GM21381 (cell line): ENCODE measurements at regions not wholly inside any gene's neighbourhood (a gene's known extent, or its start where the extent isn't known, plus 50 kb on each side); places are given as distances from the start of the nearest gene placed in this dataset.
"Not testable (repeated sequence)": the region's sequence is repeated elsewhere in the genome, so short reads cannot be mapped to it uniquely, and the experiment has no call there.

ENCODE experiments used
- ATAC-seq: cut with Tn5 transposase; IDR thresholded peaks from one replicate; pipeline ENCODE4 v1.9.1; 2021; ENCODE audit warnings: mild to moderate bottlenecking, moderate library complexity; ENCODE audit not compliant: unreplicated experiment

DNA sequence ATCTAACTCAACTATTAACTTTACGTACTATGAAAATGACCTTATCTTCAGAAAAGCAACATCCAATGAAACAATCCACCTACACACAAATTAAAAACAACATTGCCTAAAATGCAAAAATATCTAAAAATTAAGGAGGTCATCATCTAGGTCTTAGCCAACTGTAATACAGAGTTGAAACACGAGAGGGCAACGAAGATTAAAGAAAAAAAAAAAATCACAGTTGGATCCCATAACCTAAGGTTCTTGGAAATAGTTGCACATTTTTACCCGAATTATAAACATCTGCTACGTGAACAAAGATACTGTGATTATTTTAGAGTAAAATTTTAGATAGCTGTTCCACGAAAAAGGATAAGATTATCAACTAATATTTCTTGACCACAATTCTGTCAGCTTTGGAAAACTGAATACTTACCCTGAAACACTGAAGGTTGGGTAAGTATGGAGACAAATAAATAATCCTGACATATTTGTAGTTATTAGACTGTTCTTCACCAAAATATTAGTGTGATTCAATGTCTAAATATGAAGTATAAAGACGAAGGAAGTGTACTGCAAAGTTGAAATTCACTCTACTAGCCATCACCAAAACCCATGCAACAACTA, 88.0 kb upstream of the AK4 start:
- no peak for ATAC-seq

DNA sequence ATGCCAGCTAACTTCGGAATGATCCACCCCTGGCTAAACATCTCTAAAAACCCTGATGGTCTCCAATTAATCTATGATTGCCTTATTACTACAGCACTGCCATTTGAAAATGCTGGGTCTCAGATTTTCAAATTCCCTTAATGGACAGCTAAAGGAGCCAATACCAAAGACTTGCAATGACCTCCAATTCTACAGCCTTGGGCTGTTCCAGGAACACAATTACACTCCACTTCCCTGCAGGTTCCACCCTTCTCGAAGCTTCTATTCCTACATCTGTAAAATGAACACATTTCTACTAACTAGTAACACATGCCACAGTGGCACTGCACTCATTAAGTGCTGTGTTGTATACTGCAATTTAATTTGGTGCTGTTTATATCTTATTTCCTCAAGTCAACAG, 85.7 kb upstream of the AK4 start:
- no peak for ATAC-seq

DNA sequence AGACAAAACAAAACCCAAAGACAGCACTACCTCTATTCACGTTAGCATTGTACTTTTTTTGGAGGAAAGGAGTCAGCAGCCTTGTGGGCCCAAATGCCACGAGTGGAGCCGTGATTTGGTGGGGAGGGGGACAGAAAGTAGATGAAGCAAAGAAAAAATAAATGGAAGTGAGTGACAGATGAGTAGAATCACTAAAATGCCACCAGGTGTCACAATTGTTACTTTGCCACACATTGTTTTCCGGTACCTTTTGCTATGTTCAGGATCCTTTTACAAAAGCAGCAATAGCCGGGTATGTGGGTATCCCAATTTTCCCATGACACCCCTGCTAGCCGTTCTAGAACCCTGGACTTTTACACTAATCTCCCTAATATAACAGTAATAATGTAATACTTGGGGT, 85.0 kb upstream of the AK4 start:
- no peak for ATAC-seq

DNA sequence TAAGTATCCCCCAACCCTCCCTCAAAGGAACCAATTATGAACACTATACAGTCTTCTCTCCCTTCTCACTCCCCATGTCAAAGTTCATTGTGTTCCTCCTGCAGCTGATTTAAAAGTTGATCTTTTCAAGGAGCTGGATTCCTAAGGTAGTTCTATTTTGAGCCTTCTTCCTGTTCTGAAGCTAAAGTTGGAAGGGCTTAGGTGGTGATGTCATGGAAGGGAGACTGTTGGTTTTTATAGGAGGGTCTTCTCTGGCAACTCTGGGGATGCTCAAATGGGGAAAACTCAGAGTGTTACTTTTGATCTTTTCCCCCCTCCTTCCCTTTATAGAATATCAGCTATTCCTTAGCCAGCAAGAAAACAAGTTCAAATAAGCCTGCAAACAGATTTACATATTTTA, 83.0 kb upstream of the AK4 start:
- no peak for ATAC-seq

DNA sequence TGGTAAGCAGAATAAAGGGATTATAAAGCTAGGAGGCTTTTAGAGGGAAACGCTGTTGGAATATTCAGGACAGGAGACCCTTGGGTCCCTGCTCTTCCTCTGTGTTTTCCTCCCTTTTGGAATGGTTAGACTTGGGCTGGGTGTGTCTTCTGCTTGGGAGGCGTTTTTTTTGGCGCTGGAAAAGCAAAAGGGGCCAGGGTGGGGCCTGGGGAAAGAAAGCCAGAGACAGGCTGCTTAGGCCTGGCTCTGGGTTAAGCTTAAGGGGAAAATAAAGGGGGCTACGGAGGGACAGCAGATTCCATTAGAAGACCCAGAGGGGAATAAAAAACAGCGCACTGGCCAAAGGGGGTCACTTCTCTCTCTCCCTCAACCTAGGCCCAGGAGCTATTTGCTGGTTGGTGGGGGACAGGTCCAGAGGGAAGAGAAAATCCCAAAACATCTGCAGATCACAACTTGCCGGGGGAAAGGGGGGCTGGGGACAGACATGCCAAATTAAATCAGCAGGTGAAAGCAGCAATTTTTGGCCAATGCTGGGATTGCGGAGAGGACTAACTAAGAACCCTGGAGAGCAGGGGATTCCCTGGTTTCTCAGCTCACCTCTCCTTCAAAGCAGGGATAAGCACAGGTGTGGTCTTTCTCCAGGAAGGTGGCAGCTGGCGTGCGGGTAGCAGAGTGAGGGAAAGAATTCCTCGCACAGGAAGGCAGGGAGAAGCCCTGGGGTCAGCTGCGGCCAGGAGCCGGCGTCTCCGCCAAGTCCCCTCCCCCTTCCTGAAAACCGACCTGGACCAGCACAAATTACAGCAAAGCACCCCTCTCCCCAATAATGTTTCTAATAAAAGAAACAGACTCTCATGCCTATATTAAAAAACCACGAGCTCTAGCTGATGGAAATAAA, 82.2 kb upstream of the AK4 start:
- ATAC-seq: no peak

DNA sequence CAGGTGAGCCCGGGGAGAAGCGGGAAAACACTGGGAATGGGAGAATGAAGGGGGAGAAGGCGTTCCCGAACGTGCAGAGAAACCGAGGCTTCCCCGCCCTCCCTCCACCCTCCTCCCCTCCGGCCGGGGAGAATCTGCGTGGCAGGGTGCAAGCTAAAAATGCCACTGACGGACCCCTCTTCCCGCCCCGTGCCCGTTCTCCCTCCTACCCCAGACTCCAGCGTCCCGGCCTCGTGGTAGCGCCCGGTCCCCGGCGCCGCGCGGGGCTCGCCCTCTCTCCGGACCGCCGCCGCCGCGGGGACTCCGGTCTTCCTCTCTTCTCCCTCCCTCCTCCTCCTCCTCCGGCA, 81.6 kb upstream of the AK4 start:
- no peak for ATAC-seq

DNA sequence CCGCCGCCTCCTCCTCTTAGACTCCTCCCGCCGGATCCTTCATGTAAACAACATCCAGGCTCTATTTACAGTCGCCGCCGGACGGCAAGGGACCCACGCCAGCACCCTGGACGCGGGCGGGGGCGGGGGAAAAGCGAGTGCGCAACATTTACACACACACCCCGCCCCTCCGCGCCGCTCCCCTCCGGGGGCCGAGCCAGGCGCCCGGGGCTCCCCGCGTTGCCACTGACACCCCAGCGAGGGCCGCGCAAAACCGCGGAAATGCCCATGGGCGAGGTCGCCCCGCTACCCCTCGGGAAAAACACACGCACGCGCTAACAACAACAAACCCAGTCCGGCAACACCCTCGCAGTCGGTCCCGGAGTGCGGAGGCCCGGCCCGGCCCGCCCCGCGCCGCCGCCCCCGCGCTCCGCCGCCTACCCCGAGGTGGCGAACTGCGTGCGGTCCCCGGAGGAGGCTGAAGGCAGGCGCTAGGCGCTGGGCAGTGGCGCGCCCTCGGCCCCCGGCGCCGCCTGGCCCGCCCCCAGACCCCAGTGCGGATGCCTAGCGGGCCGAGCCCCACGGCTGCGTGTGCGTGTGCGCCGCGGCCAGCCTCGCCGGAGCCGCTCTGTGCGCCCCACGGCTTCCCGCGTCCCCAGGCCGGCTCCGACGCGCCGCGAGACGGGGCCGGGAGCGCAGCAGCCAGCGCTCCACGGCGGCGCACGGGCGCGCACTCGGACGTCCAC, 81.1 kb upstream of the AK4 start:
- ATAC-seq: no peak

DNA sequence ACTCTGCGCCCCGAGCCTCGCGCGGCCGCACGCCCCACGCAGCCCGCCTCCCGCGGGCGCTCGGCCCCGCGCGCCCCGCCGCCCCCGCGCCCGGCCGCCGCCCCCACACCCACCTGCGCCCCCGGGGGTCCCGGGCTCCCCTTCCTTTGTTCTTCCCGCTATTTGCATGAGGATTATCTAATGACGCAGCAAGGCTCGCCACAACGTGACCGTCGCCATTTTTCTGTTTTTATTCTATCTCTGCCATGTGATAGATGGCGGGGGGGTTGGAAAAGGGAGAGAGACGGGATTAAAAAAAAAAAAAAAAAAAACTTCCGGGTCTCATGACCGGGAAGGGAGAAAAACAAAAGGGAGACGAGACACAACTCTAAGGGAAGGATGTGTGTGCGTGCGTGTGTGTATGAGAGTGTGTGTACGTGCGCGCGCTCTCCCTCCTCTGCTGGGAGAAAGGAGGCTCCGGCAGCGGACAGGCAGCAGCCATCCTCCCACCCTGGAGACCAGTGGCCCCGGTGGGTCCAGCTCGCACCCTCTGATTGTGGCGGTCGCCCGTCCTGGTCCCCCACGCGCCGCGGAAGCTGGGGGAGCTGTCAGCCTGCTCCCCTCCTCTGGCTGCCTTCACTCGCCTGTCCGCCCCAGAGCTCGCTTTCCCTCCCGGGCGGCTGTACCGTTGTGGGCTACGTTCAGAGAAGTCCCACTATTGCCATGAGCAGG, 80.4 kb upstream of the AK4 start:
- no peak for ATAC-seq

DNA sequence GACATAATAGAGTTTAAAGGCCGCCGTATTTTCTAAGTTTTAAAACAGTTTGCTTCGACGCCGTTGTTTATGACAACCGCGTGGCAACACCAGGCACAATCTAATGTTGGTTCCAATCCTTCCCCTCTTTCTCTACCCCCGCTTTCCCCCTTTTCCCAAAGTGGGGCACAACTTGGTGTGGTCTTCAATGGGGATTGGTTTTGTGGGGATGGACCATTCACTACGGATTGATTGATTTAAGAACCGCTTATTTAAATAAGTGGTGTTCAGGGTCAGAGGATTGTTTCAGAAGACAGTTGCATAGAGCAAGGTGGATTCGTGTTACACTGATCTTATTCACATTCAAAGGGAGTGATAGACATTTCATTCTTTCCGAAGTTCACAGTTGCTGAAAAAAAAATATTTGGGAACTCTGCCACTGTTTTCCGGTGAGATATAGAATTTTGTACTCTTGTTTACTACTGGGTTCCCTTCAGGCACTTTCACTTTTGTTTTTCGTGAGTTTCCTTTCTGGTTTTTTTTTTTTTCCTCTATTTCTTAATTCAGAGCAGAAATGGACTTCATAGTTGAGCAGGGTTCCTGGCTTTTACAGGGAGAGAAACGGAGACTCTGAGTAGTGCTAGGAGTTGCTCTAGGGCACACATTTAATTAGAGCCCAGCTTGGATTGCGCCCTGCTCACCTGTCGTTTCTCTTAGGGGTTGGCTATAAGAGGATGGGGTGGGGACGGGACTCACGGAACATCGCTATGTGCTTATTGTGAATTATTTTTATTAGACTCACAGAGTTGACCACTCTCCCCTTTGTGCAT, 79.6 kb upstream of the AK4 start:
- ATAC-seq: no peak

DNA sequence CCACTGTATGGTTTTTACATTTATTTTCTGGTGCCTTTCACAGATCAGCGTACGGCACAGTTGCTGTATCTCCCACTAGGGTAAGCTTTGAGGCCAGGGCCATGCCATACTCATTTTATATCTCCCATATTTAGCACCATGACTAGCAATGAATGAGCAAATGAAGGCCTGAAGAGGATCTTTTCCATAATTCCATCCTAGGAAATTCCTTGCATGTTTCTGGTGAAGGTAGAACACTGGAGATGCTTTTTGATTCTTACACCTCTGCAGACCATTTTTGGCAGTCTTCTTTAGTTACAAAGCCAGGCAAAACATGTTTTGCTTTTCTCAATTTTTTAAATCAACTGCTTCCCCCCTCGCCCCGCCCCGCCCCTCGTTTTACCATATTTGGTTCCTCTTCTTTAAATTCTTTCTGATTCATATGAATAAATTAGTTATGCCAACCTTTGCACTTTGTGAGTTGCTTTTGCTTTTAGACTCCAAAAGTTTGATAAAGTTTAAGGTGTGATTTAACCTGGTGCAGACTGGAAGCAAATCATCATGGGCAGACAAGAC, 78.9 kb upstream of the AK4 start:
- ATAC-seq: no peak

DNA sequence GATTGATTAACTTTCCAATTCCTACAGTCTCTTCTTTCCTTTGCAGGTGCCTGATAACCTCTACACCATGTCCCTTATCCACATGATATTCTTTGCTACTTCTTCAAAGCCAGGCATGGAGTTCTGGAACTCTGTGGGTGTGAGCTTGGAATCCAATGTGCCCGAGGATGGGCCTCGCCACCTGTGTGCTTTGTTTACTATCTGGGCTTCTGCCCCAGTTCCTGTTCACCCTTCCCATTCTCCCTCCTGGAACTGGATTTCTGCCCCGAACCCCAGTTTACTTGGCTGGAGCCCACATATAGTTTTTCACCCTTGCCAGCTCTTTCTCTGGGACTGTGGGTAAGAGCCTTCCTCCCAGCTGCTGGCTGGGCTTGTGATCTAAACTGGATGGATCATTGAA, 75.2 kb upstream of the AK4 start:
- ATAC-seq: no peak

DNA sequence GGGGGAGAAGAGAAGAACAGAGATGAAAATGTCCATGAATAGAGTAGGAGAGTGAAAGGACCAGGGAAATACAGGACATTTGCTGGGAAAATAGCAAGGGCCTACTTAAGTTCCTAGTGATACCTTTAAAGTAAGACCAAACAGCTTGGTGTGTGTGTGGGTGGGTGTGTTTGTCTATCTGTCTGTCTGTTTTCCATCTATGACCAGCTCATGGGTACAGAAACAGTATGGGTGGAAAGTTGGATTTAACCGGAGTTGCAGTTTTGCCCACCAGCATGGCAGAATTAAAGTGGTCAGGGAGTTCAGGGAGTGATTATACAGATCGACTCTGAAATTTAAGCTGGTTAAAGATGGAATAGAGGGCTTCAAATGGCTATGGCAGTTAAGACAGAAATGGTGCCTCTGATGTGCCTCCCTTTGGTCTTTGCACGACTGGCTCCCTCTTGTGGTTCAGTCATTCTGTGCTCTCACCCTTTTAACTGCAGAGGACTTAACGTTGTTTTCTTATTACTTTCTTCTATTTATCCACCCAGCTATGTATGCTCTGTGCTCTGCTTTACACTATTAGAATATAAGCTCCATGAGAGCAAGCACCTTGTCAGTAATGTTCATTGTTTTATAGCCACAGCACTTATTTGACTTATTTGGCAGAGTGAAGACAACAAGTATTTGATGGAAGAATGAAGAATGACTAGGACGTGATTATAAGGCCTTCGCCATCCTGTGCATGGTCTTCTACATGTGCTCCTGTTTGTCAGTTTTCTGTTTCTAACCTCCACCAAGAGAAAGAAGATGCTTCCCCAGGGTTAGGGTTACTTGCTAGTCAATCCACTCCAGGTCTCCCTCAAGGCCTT, 72.7 kb upstream of the AK4 start:
- no peak for ATAC-seq

DNA sequence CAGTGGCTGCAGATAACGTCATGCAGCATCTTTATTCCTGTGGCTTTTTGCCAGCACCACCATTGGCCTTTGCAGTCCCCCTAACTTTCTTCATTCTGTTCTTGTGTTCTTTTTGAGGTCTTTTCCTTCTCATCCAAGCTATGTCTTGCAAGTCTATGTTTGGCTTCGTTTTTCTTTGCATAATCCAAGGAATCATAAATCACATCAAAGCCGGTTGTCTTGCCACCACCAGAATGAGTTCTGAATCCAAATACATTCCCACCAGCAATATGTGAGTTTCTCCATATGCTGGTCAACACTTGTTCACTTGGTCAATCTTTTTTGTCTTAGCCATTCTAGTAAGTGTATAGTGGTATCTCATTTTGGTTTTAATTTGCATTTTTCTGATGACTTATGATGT, 70.6 kb upstream of the AK4 start:
- ATAC-seq: no peak

DNA sequence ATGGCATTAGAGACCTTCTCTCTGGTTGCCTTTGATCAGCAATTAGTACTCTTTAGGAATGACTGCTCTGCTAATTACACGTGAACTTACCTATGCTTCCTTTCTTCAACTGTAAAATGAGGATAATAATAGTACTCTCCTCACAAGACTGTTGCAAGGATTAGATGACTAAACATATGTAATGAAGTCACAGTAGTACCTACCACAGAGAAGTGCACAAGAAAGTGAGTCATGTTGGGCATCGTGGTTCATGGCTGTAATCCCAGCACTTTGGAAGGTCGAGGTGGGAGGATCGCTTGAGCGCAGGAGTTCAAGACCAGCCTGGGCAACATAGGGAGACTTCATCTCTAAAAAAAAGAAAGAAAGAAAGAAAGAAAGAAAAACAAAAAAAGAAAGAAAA, 68.1 kb upstream of the AK4 start:
- ATAC-seq: no peak

DNA sequence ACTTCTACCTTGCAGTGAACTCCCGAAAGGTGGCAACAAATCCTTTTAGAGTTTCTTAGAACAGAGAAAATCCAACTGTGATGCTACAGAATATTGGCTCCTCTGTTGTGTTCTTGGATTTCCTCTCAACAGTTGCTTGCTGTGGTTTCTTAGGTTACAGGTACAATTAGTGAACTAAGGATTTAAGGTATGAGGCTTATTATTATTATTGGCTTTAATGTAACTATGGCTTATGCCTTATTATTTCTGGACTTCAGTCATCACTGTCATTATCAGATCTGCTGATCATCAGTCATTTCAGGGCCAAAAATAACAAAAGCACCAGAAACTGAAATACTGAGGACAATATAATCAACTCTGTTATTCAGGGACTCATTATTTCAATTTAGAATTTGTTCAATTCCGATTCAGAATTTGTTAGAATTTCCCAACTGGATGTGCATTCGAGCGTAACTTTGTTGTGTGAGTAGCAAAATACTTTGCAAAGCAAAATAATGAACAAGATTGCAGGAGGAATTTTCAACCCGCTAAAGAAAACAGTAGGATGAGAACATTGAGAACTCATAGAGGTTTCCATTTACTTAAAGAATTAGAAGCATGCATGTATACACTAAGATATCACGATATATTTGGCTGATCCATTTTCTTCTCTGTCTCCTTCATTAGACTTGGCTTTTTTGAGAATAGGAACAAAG, 65.5 kb upstream of the AK4 start:
- ATAC-seq: no peak

DNA sequence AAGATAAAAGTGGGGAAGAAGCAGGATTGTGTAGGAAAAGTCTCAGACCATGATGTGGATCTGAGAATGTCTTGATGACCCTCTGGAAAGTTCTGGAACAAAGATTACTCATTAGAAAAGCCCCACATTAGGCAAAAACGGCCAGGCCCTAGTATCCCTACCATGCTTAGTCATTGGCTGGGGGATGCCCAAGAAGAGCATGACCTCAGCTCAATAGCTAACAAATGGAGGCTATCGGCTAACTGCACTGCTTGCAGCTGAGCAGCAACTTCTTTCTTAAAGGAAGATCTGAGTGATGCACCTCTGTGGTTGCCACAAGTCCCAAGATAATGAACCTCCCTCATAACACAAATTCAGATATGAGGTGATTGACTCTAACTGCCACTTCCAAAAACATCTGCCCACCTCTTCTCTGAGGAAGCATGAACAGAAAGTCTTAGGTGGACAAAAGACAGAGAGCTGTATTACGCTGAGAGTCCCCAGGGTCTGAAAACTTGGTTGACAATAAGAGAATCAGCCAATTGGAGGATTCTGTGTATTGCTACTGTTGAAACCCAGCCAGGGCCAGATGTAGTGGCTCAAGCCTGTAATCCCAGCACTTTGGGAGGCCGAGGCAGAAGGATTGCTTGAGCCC, 64.6 kb upstream of the AK4 start:
- ATAC-seq: peak; percentile 51

DNA sequence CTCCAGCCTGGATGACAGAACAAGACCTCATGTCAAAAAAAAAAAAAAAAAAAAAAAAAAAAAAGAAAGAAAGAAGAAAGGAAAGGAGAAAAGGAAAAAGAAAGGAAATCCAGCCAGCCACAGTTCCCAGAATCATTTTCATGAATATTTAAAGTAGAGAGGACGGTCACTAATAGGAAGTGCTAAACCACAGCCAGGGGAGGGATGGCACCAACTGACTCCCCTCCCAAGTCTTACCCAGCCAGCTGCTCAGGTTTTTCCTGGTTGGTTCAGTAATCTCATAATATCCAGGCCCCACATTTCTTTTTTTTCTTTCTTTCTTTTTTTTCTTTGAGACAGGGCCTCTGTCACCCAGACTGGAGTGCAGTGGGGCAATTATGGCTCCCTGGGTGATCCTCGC, 63.9 kb upstream of the AK4 start:
- no peak for ATAC-seq

DNA sequence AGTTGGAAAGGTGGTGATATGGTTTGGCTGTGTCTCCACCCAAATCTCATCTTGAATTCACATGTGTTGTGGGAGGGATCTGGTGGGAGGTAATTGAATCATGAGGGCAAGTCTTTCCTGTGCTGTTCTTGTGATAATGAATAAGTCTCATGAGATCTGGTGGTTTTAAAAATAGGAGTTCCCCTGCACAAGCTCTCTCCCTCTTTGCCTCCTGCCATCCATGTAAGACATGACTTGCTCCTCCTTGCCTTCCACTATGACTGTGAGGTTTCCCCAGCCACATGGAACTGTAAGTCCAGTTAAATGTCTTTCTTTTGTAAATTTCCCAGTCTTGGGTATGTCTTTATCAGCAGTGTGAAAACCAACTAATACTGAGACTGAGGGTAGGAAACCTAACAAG, 60.5 kb upstream of the AK4 start:
- ATAC-seq: not testable (repeated sequence)
